ENCODE measurements at regions not wholly inside any gene's neighbourhood (a gene's known extent, or its start where the extent isn't known, plus 50 kb on each side); places are given as distances from the start of the nearest gene placed in this dataset.
"Not testable (repeated sequence)": the region's sequence is repeated elsewhere in the genome, so short reads cannot be mapped to it uniquely, and the experiment has no call there.

GRCh38 chr2:91497129-91498064 lies 2805.9 kb downstream of the RPIA start:
- H3K27me3 ChIP-seq (replicated peaks; ENCODE audit: control insufficient read depth, insufficient read depth, low read length, poor library complexity, severe bottlenecking); H3K27ac ChIP-seq (ENCODE audit: insufficient read depth, low read length, poor library complexity, severe bottlenecking); DNase-seq; H3K9me3 ChIP-seq (ENCODE audit: control insufficient read depth, low read length); H3K4me1 ChIP-seq (ENCODE audit: control insufficient read depth, insufficient read depth, low read length, poor library complexity, severe bottlenecking); H3K36me3 ChIP-seq (ENCODE audit: control insufficient read depth, insufficient read depth, low read length); H3K4me3 ChIP-seq (ENCODE audit: insufficient read depth, low read depth, low read length, poor library complexity, severe bottlenecking): not testable (repeated sequence)

- not testable (repeated sequence) for DNase-seq; H3K27ac ChIP-seq (ENCODE audit: insufficient read depth, low read length, poor library complexity, severe bottlenecking); H3K9me3 ChIP-seq (ENCODE audit: control insufficient read depth, low read length); H3K4me1 ChIP-seq (ENCODE audit: control insufficient read depth, insufficient read depth, low read length, poor library complexity, severe bottlenecking); H3K36me3 ChIP-seq (ENCODE audit: control insufficient read depth, insufficient read depth, low read length); H3K4me3 ChIP-seq (ENCODE audit: insufficient read depth, low read depth, low read length, poor library complexity, severe bottlenecking); H3K27me3 ChIP-seq (replicated peaks; ENCODE audit: control insufficient read depth, insufficient read depth, low read length, poor library complexity, severe bottlenecking)
These were observed 2806.6 kb downstream of the RPIA start for GRCh38 chr2:91498065-91498449.

- not testable (repeated sequence) for H3K4me1 ChIP-seq (ENCODE audit: control insufficient read depth, insufficient read depth, low read length, poor library complexity, severe bottlenecking); H3K9me3 ChIP-seq (ENCODE audit: control insufficient read depth, low read length); H3K27ac ChIP-seq (ENCODE audit: insufficient read depth, low read length, poor library complexity, severe bottlenecking); H3K27me3 ChIP-seq (replicated peaks; ENCODE audit: control insufficient read depth, insufficient read depth, low read length, poor library complexity, severe bottlenecking); H3K4me3 ChIP-seq (ENCODE audit: insufficient read depth, low read depth, low read length, poor library complexity, severe bottlenecking); H3K36me3 ChIP-seq (ENCODE audit: control insufficient read depth, insufficient read depth, low read length); DNase-seq
These were observed 2807.2 kb downstream of the RPIA start for GRCh38 chr2:91498513-91499250.

GRCh38 chr2:91499431-91500050 lies 2808.1 kb downstream of the RPIA start:
- not testable (repeated sequence) for DNase-seq; H3K27ac ChIP-seq (ENCODE audit: insufficient read depth, low read length, poor library complexity, severe bottlenecking); H3K36me3 ChIP-seq (ENCODE audit: control insufficient read depth, insufficient read depth, low read length); H3K4me1 ChIP-seq (ENCODE audit: control insufficient read depth, insufficient read depth, low read length, poor library complexity, severe bottlenecking); H3K4me3 ChIP-seq (ENCODE audit: insufficient read depth, low read depth, low read length, poor library complexity, severe bottlenecking); H3K27me3 ChIP-seq (replicated peaks; ENCODE audit: control insufficient read depth, insufficient read depth, low read length, poor library complexity, severe bottlenecking); H3K9me3 ChIP-seq (ENCODE audit: control insufficient read depth, low read length)

DNA sequence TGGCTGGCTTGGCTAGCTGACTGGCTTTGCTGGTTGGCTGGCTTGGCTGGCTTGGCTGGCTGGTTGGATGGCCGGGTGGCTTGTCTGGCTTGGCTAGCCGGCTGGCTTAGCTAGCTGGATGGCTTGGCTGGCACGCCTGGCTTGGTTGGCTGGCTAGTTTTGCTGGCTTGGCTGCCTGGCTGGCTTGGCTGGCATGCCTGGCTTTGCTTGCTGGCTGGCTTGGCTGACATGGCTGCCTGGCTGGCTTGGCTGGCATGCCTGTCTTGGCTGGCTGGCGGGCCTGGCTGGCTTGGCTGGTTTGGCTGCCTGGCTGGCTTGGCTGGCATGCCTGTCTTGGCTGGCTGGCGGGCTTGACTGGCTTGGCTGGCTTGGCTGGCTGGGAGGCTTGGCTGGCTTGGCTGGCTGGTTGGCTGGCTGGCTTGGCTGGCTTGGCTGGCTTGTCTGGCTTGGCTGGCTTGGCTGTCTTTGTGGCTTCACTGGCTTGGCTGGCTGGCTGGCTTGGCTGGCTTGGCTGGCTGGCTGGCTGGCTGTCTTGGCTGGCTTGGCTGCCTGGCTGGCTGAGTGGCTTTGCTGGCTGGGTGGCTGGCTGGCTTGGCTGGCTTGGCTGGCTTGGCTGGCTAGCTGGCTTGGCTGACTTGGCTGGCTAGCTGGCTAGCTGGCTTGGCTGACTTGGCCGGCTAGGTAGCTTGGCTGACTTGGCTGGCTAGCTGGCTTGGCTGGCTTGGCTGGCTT lies 2808.9 kb downstream of the RPIA start:
- H3K9me3 ChIP-seq (ENCODE audit: control insufficient read depth, low read length); H3K36me3 ChIP-seq (ENCODE audit: control insufficient read depth, insufficient read depth, low read length); H3K27ac ChIP-seq (ENCODE audit: insufficient read depth, low read length, poor library complexity, severe bottlenecking); H3K27me3 ChIP-seq (replicated peaks; ENCODE audit: control insufficient read depth, insufficient read depth, low read length, poor library complexity, severe bottlenecking); H3K4me1 ChIP-seq (ENCODE audit: control insufficient read depth, insufficient read depth, low read length, poor library complexity, severe bottlenecking); DNase-seq; H3K4me3 ChIP-seq (ENCODE audit: insufficient read depth, low read depth, low read length, poor library complexity, severe bottlenecking): not testable (repeated sequence)

DNA sequence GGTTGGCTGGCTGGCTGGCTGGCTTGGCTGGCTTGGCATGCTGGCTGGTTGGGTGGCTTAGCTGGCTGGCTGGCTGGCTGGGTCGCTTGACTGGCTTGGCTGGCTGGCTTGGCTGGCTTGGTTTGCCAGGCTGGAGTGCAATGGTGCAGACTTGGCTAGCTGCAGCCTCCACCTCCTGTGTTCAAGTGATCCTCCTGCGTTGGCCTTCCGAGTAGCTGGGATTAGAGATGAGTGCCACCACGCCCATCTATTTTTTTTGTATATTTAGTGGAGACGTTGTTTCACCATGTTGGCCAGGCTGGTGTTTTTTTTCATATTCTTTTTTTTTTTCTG lies 2809.5 kb downstream of the RPIA start:
- H3K4me1 ChIP-seq (ENCODE audit: control insufficient read depth, insufficient read depth, low read length, poor library complexity, severe bottlenecking); H3K36me3 ChIP-seq (ENCODE audit: control insufficient read depth, insufficient read depth, low read length); H3K4me3 ChIP-seq (ENCODE audit: insufficient read depth, low read depth, low read length, poor library complexity, severe bottlenecking); DNase-seq; H3K9me3 ChIP-seq (ENCODE audit: control insufficient read depth, low read length); H3K27me3 ChIP-seq (replicated peaks; ENCODE audit: control insufficient read depth, insufficient read depth, low read length, poor library complexity, severe bottlenecking); H3K27ac ChIP-seq (ENCODE audit: insufficient read depth, low read length, poor library complexity, severe bottlenecking): not testable (repeated sequence)

DNA sequence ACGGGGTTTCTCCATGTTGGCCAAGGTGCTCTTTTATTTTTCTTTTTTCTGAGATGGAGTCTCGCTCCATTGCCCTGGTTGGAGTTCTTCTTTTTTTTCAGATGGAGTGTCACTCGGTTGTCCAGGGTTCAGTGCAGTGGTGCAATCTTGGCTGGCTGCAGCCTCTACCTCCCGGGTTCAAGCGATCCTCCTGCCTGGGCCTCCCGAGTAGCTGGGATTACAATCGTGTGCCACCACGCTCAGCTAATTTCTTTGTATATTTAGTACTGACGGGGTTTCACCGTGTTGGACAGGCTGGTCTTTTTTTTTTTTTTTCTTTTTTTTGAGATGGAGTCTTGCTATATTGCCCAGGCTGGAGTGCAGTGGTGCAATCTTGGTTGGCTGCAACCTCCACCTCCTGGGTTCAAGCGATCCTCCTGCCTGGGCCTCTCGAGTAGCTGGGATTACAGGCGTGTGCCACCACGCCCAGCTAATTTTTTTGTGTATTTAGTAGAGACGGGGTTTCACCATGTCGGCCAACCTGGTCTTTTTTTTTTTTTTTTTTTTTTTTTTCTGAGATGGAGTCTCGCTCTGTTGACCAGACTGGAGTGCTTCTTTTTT lies 2810.1 kb downstream of the RPIA start:
- H3K36me3 ChIP-seq (ENCODE audit: control insufficient read depth, insufficient read depth, low read length); DNase-seq; H3K9me3 ChIP-seq (ENCODE audit: control insufficient read depth, low read length); H3K4me1 ChIP-seq (ENCODE audit: control insufficient read depth, insufficient read depth, low read length, poor library complexity, severe bottlenecking); H3K27ac ChIP-seq (ENCODE audit: insufficient read depth, low read length, poor library complexity, severe bottlenecking); H3K4me3 ChIP-seq (ENCODE audit: insufficient read depth, low read depth, low read length, poor library complexity, severe bottlenecking); H3K27me3 ChIP-seq (replicated peaks; ENCODE audit: control insufficient read depth, insufficient read depth, low read length, poor library complexity, severe bottlenecking): not testable (repeated sequence)

DNA sequence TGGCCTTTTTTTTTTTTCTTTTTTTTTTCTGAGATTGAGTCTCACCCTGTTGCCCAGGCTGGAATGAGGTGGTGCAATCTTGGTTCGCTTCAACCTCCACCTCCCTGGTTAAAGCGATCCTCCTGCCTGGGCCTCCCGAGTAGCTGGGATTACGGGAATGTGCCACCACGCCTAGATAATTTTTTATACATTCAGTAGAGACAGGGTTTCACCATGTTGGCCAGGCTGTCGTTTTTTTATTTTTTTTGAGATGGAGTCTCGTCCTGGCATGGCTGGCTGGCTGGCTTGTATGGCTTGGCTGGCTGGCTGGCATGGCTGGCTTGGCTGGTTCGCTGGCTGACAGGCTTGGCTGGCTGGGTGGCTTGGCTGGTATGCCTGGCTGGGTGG lies 2812.1 kb downstream of the RPIA start:
- not testable (repeated sequence) for H3K9me3 ChIP-seq (ENCODE audit: control insufficient read depth, low read length); H3K4me1 ChIP-seq (ENCODE audit: control insufficient read depth, insufficient read depth, low read length, poor library complexity, severe bottlenecking); H3K4me3 ChIP-seq (ENCODE audit: insufficient read depth, low read depth, low read length, poor library complexity, severe bottlenecking); DNase-seq; H3K27ac ChIP-seq (ENCODE audit: insufficient read depth, low read length, poor library complexity, severe bottlenecking); H3K27me3 ChIP-seq (replicated peaks; ENCODE audit: control insufficient read depth, insufficient read depth, low read length, poor library complexity, severe bottlenecking); H3K36me3 ChIP-seq (ENCODE audit: control insufficient read depth, insufficient read depth, low read length)

DNA sequence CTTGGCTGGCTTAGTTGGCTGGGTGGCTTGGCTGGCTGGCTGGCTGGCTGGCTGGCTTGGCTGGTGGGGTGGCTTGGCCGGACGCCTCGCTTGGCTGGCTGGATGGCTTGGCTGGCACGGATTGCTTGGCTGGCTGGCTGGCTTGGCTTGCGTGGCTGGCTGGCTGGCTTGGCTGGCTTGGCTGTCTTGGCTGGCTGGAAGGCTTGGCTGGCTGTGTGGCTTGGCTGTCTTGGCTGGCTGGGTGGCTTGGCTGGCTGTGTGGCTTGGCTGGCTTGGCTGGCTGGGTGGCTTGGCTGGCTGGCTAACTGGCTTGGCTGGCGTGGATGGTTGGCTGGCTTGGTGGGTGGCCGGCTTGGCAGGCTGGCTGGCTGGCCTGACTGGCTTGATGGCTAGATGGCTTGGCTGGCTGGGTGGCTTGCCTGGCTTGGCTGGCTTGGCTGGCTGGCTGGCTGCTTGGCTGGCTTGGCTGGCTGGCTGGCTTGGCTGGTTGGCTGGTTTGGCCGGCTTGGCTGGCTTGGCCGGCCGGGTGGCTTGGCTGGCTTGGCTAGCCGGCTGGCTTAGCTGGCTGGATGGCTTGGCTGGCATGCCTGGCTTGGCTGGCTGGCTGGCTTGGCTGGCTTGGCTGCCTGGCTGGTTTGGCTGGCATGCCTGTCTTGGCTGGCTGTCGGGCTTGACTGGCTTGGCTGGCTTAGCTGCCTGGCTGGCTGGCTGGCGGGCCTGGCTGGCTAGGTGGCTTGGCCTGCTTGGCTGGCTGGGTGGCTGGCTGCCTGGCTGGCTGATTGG lies 2812.7 kb downstream of the RPIA start:
- H3K27me3 ChIP-seq (replicated peaks; ENCODE audit: control insufficient read depth, insufficient read depth, low read length, poor library complexity, severe bottlenecking); H3K27ac ChIP-seq (ENCODE audit: insufficient read depth, low read length, poor library complexity, severe bottlenecking); H3K36me3 ChIP-seq (ENCODE audit: control insufficient read depth, insufficient read depth, low read length); H3K4me1 ChIP-seq (ENCODE audit: control insufficient read depth, insufficient read depth, low read length, poor library complexity, severe bottlenecking); H3K9me3 ChIP-seq (ENCODE audit: control insufficient read depth, low read length); H3K4me3 ChIP-seq (ENCODE audit: insufficient read depth, low read depth, low read length, poor library complexity, severe bottlenecking); DNase-seq: not testable (repeated sequence)

Data from effector memory CD4-positive, alpha-beta T cell (primary cell).